ENCODE measurements at regions not wholly inside any gene's neighbourhood (a gene's known extent, or its start where the extent isn't known, plus 50 kb on each side); places are given as distances from the start of the nearest gene placed in this dataset.

DNA sequence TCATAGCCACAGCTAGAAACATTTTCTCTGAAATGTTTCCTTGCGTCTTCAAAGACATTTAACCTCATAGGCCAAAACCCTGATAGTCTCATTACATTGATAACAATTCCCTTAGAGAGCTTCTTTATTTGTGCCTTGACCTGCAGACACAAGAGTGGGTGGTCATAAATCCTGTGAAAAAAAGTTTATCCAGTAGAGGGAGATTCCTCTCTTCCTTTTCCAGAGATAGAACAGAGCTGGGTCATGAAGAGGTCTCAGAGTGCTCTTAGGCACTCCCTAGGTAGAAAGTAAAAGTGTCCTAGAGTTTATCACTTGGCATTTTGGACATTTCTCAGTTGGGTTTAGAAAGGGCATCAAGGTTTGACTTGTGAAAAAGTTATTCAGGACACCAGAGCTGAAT, 426.1 kb downstream of the NUF2 start:
- Histone ChIP-seq H3K4me3 (ENCODE audit: low read depth, low read length, poor library complexity, severe bottlenecking) (no peak overlapping the region), H2AFZ (ENCODE audit: low read length) (no peak overlapping the region), H3K79me2 (ENCODE audit: insufficient read depth, low read depth, low read length) (no peaks in the 10 kb centered on the region), H3K4me1 (ENCODE audit: insufficient read depth, low read length, poor library complexity, severe bottlenecking) (no peaks in the 10 kb centered on the region), H3K9me2 (ENCODE audit: insufficient read depth, low read length) (no peaks in the 10 kb centered on the region), H3K27ac (ENCODE audit: low read depth, low read length, poor library complexity, severe bottlenecking) (no peak overlapping the region), H4K20me1 (ENCODE audit: insufficient read depth, low read length) (no peaks in the 10 kb centered on the region), H3K36me3 (ENCODE audit: insufficient read depth, low read length) (no peaks in the 10 kb centered on the region), H3K9me3 (ENCODE audit: low read length) (no peaks in the 10 kb centered on the region), H3K4me2 (ENCODE audit: low read length) (no peak overlapping the region)
- ChIA-PET CTCF (ENCODE audit: unreplicated experiment) (no interaction called here), POLR2A (no interaction called here)
- TF ChIP-seq, protein P1, sequence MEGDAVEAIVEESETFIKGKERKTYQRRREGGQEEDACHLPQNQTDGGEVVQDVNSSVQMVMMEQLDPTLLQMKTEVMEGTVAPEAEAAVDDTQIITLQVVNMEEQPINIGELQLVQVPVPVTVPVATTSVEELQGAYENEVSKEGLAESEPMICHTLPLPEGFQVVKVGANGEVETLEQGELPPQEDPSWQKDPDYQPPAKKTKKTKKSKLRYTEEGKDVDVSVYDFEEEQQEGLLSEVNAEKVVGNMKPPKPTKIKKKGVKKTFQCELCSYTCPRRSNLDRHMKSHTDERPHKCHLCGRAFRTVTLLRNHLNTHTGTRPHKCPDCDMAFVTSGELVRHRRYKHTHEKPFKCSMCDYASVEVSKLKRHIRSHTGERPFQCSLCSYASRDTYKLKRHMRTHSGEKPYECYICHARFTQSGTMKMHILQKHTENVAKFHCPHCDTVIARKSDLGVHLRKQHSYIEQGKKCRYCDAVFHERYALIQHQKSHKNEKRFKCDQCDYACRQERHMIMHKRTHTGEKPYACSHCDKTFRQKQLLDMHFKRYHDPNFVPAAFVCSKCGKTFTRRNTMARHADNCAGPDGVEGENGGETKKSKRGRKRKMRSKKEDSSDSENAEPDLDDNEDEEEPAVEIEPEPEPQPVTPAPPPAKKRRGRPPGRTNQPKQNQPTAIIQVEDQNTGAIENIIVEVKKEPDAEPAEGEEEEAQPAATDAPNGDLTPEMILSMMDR (conservative IDR thresholded peaks at IDR 0.05; ENCODE audit: low read length) = no peak
- no peak for TF ChIP-seq EZH2phosphoT487 (IDR thresholded peaks at IDR 0.05; ENCODE audit: borderline replicate concordance, low read depth, low read length)
- no TSS peak for BruUV-seq (replicated peaks)
- intact Hi-C loops (cut with micrococcal nuclease; ENCODE audit: unreplicated experiment) = loop anchor here (10.0 kb wide), 1 partner anchor 183 kb away; no protein-coding TSS in a partner anchor
- DNase-seq (ENCODE audit: low spot score) = no peak

DNA sequence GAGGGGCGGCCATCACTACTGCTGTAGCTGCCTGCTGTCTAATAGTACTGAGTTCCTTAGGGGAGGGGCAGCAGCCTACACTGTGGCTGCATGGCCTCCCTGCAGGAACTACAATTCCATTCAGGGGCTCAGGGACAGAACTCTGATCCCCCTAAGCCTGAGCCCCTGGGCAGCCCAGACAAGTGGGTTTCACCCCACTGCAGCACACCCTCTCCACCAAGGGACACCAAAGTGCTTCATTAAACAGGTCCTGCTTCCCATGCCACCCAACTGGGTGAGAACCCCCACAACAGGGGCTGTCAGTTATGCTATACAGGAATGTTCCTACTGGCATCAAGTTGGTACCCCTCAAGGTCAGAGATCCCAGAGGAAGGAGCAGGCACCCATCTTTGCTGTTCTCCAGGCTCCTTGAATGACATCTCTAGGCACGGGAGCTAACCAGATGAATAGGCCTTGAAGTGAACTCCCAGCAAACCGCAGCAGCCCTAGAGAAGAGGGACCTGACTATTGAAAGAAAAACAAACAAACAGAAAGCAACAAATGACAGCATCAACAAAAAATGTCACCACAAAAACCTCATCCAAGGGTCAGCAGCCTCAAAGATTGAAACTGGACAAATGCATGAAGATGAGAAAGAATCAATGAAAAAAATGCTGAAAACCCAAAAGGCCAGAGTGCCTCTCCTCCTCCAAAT, 437.4 kb downstream of the NUF2 start:
- no peaks in the 10 kb centered on the region for H3K79me2 ChIP-seq (ENCODE audit: insufficient read depth, low read depth, low read length)
- no peaks in the 10 kb centered on the region for H3K9me3 ChIP-seq (ENCODE audit: low read length)
- H2AFZ ChIP-seq (ENCODE audit: low read length) = no peak overlapping the region
- no peak overlapping the region for H3K4me2 ChIP-seq (ENCODE audit: low read length)
- no peak overlapping the region for H3K4me3 ChIP-seq (ENCODE audit: low read depth, low read length, poor library complexity, severe bottlenecking)
- ChIA-PET CTCF (ENCODE audit: unreplicated experiment) (no interaction called here), POLR2A (no interaction called here)
- no peak overlapping the region for H3K27ac ChIP-seq (ENCODE audit: low read depth, low read length, poor library complexity, severe bottlenecking)
- H3K9me2 ChIP-seq (ENCODE audit: insufficient read depth, low read length) = no peaks in the 10 kb centered on the region
- intact Hi-C loops (cut with micrococcal nuclease; ENCODE audit: unreplicated experiment) = no loop called here
- BruUV-seq (replicated peaks) = no TSS peak
- no peaks in the 10 kb centered on the region for H3K4me1 ChIP-seq (ENCODE audit: insufficient read depth, low read length, poor library complexity, severe bottlenecking)
- TF ChIP-seq, protein P1 (conservative IDR thresholded peaks at IDR 0.05; ENCODE audit: low read length) = no peak
- TF ChIP-seq EZH2phosphoT487 (IDR thresholded peaks at IDR 0.05; ENCODE audit: borderline replicate concordance, low read depth, low read length) = no peak
- no peak for DNase-seq (ENCODE audit: low spot score)
- H4K20me1 ChIP-seq (ENCODE audit: insufficient read depth, low read length) = no peaks in the 10 kb centered on the region
- H3K36me3 ChIP-seq (ENCODE audit: insufficient read depth, low read length) = no peaks in the 10 kb centered on the region

DNA sequence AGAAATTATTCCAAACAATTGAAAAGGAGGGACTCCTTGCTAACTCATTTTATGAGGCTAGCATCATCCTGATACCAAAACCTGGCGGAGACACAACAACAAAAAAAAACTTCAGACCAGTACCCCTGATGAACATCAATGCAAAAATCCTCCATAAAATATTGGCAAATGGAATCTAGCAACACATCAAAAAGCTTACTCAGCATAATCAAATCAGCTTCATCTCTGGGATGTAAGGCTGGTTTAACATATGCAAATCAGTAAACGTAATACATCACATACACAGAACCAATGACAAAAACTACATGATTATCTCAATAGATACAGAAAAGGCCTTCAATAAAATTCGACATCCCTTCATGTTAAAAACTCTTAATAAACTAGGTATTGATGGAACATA, 440.1 kb downstream of the NUF2 start:
- Histone ChIP-seq H3K4me3 (ENCODE audit: low read depth, low read length, poor library complexity, severe bottlenecking) (no peak overlapping the region), H3K79me2 (ENCODE audit: insufficient read depth, low read depth, low read length) (no peaks in the 10 kb centered on the region), H3K9me2 (ENCODE audit: insufficient read depth, low read length) (no peaks in the 10 kb centered on the region), H3K27ac (ENCODE audit: low read depth, low read length, poor library complexity, severe bottlenecking) (no peak overlapping the region), H3K4me2 (ENCODE audit: low read length) (no peak overlapping the region), H3K4me1 (ENCODE audit: insufficient read depth, low read length, poor library complexity, severe bottlenecking) (no peaks in the 10 kb centered on the region), H2AFZ (ENCODE audit: low read length) (no peak overlapping the region), H4K20me1 (ENCODE audit: insufficient read depth, low read length) (no peaks in the 10 kb centered on the region), H3K36me3 (ENCODE audit: insufficient read depth, low read length) (no peaks in the 10 kb centered on the region), H3K9me3 (ENCODE audit: low read length) (no peaks in the 10 kb centered on the region)
- POLR2A ChIA-PET = no interaction called here
- intact Hi-C loops (cut with micrococcal nuclease; ENCODE audit: unreplicated experiment) = no loop called here
- no peak for DNase-seq (ENCODE audit: low spot score)
- TF ChIP-seq, protein P1 (conservative IDR thresholded peaks at IDR 0.05; ENCODE audit: low read length) = no peak
- TF ChIP-seq EZH2phosphoT487 (IDR thresholded peaks at IDR 0.05; ENCODE audit: borderline replicate concordance, low read depth, low read length) = no peak
- BruUV-seq (replicated peaks) = no TSS peak
- CTCF ChIA-PET (ENCODE audit: unreplicated experiment) = no interaction called here
